Panc1 (cell line): ENCODE measurements at regions not wholly inside any gene's neighbourhood (a gene's known extent, or its start where the extent isn't known, plus 50 kb on each side); places are given as distances from the start of the nearest gene placed in this dataset.

ENCODE experiments used
- ATAC-seq: fragments of 200-7000 bp; cut with Tn5 transposase; 2 replicates; pipeline ENCODE4 v1.9.1; 2020; ENCODE audit warnings: mild to moderate bottlenecking, moderate library complexity
- BruUV-seq: library from RNA; stranded (reverse); fragments of 400-500 nt; replicated peaks from 2 replicates; lab custom pipeline; 2021; lab: Mats Ljungman, UMichigan
- CTCF ChIA-PET: fragments of 300-600 bp; sonication (Branson Sonifier 250); formaldehyde crosslinking; loops from one replicate; lab custom pipeline; 2022; ENCODE audit warnings: antibody characterized with exemption; lab: Charles Lee
- POLR2A ChIA-PET: fragments of 300-600 bp; sonication (Branson Sonifier 250); formaldehyde crosslinking; loops from one replicate; lab custom pipeline; 2022; ENCODE audit warnings: antibody characterized with exemption; lab: Charles Lee
- DNase-seq: peaks from one replicate; pipeline ENCODE4 v3.0.0-alpha.2; 2010; ENCODE audit warnings: low read depth, low spot score
- H3K27ac ChIP-seq: 2 replicates; pipeline ENCODE4 v1.5.1; 2011; ENCODE audit warnings: mild to moderate bottlenecking, low read length, inconsistent platforms
- H3K27me3 ChIP-seq: fragments of 200-500 bp; sonication (Bioruptor generic); 2 replicates; pipeline ENCODE4 v1.6.0; 2014; ENCODE audit warnings: low read length, inconsistent platforms; ENCODE audit not compliant: control insufficient read depth, insufficient read depth
- H3K36me3 ChIP-seq: fragments of 200-500 bp; sonication (Bioruptor generic); 2 replicates; pipeline ENCODE4 v1.5.1; 2014; ENCODE audit warnings: inconsistent platforms, mild to moderate bottlenecking, low read length, moderate library complexity; ENCODE audit not compliant: control insufficient read depth, insufficient read depth
- H3K4me1 ChIP-seq: 2 replicates; pipeline ENCODE4 v1.5.1; 2011; ENCODE audit warnings: inconsistent platforms, mild to moderate bottlenecking, low read length, moderate library complexity; ENCODE audit not compliant: control insufficient read depth, insufficient read depth
- H3K4me3 ChIP-seq, 2 experiments: 2 replicates each; pipeline ENCODE4 v1.5.1; 2011 to 2012; ENCODE audit warnings: low read depth in 2 of 2, low read length in 2 of 2, mild to moderate bottlenecking in 2 of 2, inconsistent platforms in 1 of 2, moderate library complexity in 1 of 2
- H3K9me3 ChIP-seq: fragments of 200-500 bp; sonication (Bioruptor generic); 2 replicates; pipeline ENCODE4 v1.5.1; 2014; ENCODE audit warnings: low read depth, mild to moderate bottlenecking, inconsistent platforms, low read length, moderate library complexity; ENCODE audit not compliant: control insufficient read depth, insufficient read depth
- POLR2AphosphoS5 ChIP-seq: IDR thresholded peaks from 2 replicates; pipeline ENCODE4 v1.6.1; 2012; ENCODE audit warnings: mild to moderate bottlenecking, low read depth, low read length, moderate library complexity
- SIN3A ChIP-seq: IDR thresholded peaks from 2 replicates; pipeline ENCODE4 v1.6.1; 2012; ENCODE audit warnings: low read depth, mild to moderate bottlenecking, low read length, moderate library complexity, borderline replicate concordance; ENCODE audit not compliant: insufficient read depth
- TCF7L2 ChIP-seq: IDR thresholded peaks from 2 replicates; pipeline ENCODE4 v1.6.1; 2011; ENCODE audit warnings: mild to moderate bottlenecking, low read depth, low read length, inconsistent platforms
- in situ Hi-C: cut with HindIII; loops from 2 replicates; pipeline ENCODE4 v1.10.0; 2016; ENCODE audit warnings: low sequenced_read_pairs, low pct_unique_long_range_greater_than_20kb
- intact Hi-C: fragments of 100-400 bp; cut with micrococcal nuclease; formaldehyde crosslinking; loops from one replicate; pipeline ENCODE4 v1.10.0; 2022; ENCODE audit not compliant: unreplicated experiment
- TF ChIP-seq, protein P1 (sequence below), 2 experiments: IDR thresholded peaks; 2 replicates each; pipeline ENCODE4 v1.6.1; 2011 to 2012; ENCODE audit warnings: low read depth in 2 of 2, control low read depth in 1 of 2, low read length in 1 of 2, mild to moderate bottlenecking in 1 of 2, moderate library complexity in 1 of 2; ENCODE audit not compliant: insufficient read depth in 1 of 2
- TF ChIP-seq, protein P2 (sequence below): fragments of 450-650 bp; IDR thresholded peaks from 2 replicates; pipeline ENCODE4 v1.5.1; 2017; ENCODE audit warnings: mild to moderate bottlenecking

DNA sequence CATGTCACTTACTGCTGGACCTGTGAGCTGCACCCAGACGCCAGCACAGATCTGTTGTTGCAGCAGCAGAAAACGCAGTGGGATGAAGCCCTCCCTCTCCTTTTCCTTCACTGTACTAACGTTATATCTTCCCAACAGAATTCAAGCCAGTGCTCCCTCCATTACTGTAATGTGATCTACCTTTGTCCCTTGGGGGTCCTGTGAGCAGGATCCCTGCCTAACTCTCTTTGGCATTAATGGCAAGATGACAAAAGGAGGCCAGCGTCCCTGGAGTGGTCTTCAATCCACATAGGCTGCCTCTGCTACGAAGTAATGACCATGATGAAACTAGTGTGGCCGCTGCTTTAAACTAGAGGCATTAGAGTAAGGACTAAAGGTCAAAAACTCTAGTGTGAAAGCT, 69.3 kb upstream of the SOX14 start:
- intact Hi-C loops = no loop called here
- Histone ChIP-seq H3K4me1 (no peaks in the 10 kb centered on the region), H3K4me3 (no peak overlapping the region), H3K27me3 (peaks cover 4% of the 10 kb centered on the region; the same call in 1 of the 2 replicates), H3K27ac (no peak overlapping the region), H3K36me3 (no peaks in the 10 kb centered on the region), H3K9me3 (no peaks in the 10 kb centered on the region)
- POLR2A ChIA-PET = no interaction called here
- in situ Hi-C loops = no loop called here
- no peak for ATAC-seq
- DNase-seq = no peak
- BruUV-seq = no TSS peak
- CTCF ChIA-PET = no interaction called here
- TF ChIP-seq POLR2AphosphoS5 (no peak), TCF7L2 (no peak), SIN3A (no peak)
- TF ChIP-seq, protein P1, sequence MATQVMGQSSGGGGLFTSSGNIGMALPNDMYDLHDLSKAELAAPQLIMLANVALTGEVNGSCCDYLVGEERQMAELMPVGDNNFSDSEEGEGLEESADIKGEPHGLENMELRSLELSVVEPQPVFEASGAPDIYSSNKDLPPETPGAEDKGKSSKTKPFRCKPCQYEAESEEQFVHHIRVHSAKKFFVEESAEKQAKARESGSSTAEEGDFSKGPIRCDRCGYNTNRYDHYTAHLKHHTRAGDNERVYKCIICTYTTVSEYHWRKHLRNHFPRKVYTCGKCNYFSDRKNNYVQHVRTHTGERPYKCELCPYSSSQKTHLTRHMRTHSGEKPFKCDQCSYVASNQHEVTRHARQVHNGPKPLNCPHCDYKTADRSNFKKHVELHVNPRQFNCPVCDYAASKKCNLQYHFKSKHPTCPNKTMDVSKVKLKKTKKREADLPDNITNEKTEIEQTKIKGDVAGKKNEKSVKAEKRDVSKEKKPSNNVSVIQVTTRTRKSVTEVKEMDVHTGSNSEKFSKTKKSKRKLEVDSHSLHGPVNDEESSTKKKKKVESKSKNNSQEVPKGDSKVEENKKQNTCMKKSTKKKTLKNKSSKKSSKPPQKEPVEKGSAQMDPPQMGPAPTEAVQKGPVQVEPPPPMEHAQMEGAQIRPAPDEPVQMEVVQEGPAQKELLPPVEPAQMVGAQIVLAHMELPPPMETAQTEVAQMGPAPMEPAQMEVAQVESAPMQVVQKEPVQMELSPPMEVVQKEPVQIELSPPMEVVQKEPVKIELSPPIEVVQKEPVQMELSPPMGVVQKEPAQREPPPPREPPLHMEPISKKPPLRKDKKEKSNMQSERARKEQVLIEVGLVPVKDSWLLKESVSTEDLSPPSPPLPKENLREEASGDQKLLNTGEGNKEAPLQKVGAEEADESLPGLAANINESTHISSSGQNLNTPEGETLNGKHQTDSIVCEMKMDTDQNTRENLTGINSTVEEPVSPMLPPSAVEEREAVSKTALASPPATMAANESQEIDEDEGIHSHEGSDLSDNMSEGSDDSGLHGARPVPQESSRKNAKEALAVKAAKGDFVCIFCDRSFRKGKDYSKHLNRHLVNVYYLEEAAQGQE (IDR thresholded peaks at IDR 0.05; ENCODE audit: insufficient read depth in 1 of 2, low read depth in 2 of 2, low read length in 1 of 2) = no peak
- TF ChIP-seq, protein P2, sequence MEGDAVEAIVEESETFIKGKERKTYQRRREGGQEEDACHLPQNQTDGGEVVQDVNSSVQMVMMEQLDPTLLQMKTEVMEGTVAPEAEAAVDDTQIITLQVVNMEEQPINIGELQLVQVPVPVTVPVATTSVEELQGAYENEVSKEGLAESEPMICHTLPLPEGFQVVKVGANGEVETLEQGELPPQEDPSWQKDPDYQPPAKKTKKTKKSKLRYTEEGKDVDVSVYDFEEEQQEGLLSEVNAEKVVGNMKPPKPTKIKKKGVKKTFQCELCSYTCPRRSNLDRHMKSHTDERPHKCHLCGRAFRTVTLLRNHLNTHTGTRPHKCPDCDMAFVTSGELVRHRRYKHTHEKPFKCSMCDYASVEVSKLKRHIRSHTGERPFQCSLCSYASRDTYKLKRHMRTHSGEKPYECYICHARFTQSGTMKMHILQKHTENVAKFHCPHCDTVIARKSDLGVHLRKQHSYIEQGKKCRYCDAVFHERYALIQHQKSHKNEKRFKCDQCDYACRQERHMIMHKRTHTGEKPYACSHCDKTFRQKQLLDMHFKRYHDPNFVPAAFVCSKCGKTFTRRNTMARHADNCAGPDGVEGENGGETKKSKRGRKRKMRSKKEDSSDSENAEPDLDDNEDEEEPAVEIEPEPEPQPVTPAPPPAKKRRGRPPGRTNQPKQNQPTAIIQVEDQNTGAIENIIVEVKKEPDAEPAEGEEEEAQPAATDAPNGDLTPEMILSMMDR = no peak

DNA sequence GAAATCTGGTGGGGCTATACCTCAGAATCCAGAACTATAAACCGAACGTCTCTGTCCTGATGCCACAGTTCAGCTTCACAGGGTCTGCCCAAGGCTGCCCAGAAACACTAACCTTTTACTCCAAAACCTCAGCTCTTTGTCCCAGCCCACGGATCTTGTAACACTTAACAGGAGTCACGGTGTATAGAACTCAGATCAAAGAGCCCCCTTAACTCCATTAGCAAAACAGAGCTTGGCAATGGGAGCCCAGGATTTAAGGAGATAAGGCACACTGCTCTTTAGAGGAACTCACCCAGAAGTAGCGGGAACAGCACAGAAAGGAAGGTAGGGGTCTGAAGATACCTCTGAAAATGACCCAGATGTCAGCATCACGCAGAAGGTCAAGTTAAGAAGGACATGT, 68.8 kb upstream of the SOX14 start:
- no TSS peak for BruUV-seq
- H3K36me3 ChIP-seq = no peaks in the 10 kb centered on the region
- H3K27me3 ChIP-seq = peaks cover 4% of the 10 kb centered on the region; the same call in 1 of the 2 replicates
- no peaks in the 10 kb centered on the region for H3K9me3 ChIP-seq
- TF ChIP-seq, protein P2 = no peak
- TF ChIP-seq POLR2AphosphoS5 = no peak
- no peak for TF ChIP-seq TCF7L2
- TF ChIP-seq SIN3A = no peak
- TF ChIP-seq, protein P1 (IDR thresholded peaks at IDR 0.05; ENCODE audit: insufficient read depth in 1 of 2, low read depth in 2 of 2, low read length in 1 of 2) = no peak
- ChIA-PET CTCF (no interaction called here), POLR2A (no interaction called here)
- ATAC-seq (no peak), DNase-seq (no peak)
- no peak overlapping the region for H3K4me3 ChIP-seq
- no peaks in the 10 kb centered on the region for H3K4me1 ChIP-seq
- in situ Hi-C loops = no loop called here
- H3K27ac ChIP-seq = no peak overlapping the region
- intact Hi-C loops = no loop called here
